Choroid plexus epithelial cell (primary cell): ENCODE measurements at regions not wholly inside any gene's neighbourhood (a gene's known extent, or its start where the extent isn't known, plus 50 kb on each side); places are given as distances from the start of the nearest gene placed in this dataset.
A peak's percentile ranks its signal among the peaks of the same experiment; 100 is the strongest.
"Not testable (repeated sequence)": the region's sequence is repeated elsewhere in the genome, so short reads cannot be mapped to it uniquely, and the experiment has no call there.

Experiments used
- DNase-seq: peaks from one replicate; pipeline ENCODE4 v3.0.0-alpha.2; 2010; ENCODE audit warnings: low read depth
- H3K4me3 ChIP-seq: 2 replicates; pipeline ENCODE4 v1.5.1; 2011; ENCODE audit warnings: low read depth, mild to moderate bottlenecking, control low read depth, low read length, moderate library complexity
- CTCF ChIP-seq: conservative IDR thresholded peaks from 2 replicates; pipeline ENCODE4 v1.5.1; 2011; ENCODE audit warnings: low read depth, mild to moderate bottlenecking, control low read depth, inconsistent platforms, low read length, moderate library complexity

GRCh38 chr6:119764927-119765681, 415.5 kb upstream of the MAN1A1 start:
- DNase-seq, result no peak
- no peak overlapping the region for H3K4me3 ChIP-seq
- TF ChIP-seq CTCF, result no peak

- no peak for DNase-seq
- no peak overlapping the region for H3K4me3 ChIP-seq
- no peak for TF ChIP-seq CTCF
These were observed 410.5 kb upstream of the MAN1A1 start for GRCh38 chr6:119760046-119760445.

GRCh38 chr6:119758385-119758784, 408.8 kb upstream of the MAN1A1 start:
- DNase-seq, result no peak
- no peak overlapping the region for H3K4me3 ChIP-seq
- no peak for TF ChIP-seq CTCF

GRCh38 chr6:119757467-119757866, 407.9 kb upstream of the MAN1A1 start:
- no peak overlapping the region for H3K4me3 ChIP-seq
- no peak for TF ChIP-seq CTCF
- DNase-seq, result no peak

- no peak overlapping the region for H3K4me3 ChIP-seq
- TF ChIP-seq CTCF, result no peak
- no peak for DNase-seq
These were observed 399.8 kb upstream of the MAN1A1 start for GRCh38 chr6:119749335-119749734.

- not testable (repeated sequence) for H3K4me3 ChIP-seq
These were observed 399.0 kb upstream of the MAN1A1 start for GRCh38 chr6:119748535-119748934.

GRCh38 chr6:119742188-119742803, 392.7 kb upstream of the MAN1A1 start:
- DNase-seq, result peak; percentile 59
- TF ChIP-seq CTCF, result peak; percentile 88
- H3K4me3 ChIP-seq, result no peak overlapping the region

More at GRCh38 chr6:119748535-119748934, 399.0 kb upstream of the MAN1A1 start:
- not testable (repeated sequence) for DNase-seq
